ENCODE measurements at regions not wholly inside any gene's neighbourhood (a gene's known extent, or its start where the extent isn't known, plus 50 kb on each side); places are given as distances from the start of the nearest gene placed in this dataset.

DNA sequence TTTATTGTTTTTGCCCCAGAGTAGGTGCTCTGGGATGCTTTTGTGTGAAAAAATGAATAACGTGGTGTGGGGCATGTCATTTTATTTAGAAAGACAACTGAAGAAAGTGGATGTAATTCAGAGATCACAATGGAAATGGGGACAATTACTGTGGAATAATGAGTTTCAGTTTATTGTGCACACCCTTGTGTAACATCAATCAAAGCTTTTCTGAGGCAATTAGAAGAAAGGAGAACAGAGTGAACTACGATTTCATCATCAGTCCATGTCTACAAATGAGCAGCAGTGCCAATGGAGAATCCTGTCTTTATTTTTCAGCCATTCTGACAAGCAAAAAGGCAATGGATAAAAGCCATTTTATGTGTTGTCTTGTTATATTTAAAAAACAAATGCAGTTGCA is 339.2 kb downstream of the TMA16 start:
- TF ChIP-seq CTCF (IDR thresholded peaks at IDR 0.05) (no peak), POLR2A (IDR thresholded peaks at IDR 0.05) (no peak)

Data from heart left ventricle (tissue), 13 donors.